Right forelimb (tissue), 1 donor: ENCODE measurements at regions not wholly inside any gene's neighbourhood (a gene's known extent, or its start where the extent isn't known, plus 50 kb on each side); places are given as distances from the start of the nearest gene placed in this dataset.

Experiments
- DNase-seq: peaks from one replicate; pipeline ENCODE4 v3.0.0-alpha.2; 2018

- no peak for DNase-seq
Observed at GRCh38 chr12:90064852-90065801, 356.5 kb upstream of the ATP2B1 start.

- DNase-seq: no peak
Observed at GRCh38 chr12:90062799-90063198, 354.2 kb upstream of the ATP2B1 start.

DNA sequence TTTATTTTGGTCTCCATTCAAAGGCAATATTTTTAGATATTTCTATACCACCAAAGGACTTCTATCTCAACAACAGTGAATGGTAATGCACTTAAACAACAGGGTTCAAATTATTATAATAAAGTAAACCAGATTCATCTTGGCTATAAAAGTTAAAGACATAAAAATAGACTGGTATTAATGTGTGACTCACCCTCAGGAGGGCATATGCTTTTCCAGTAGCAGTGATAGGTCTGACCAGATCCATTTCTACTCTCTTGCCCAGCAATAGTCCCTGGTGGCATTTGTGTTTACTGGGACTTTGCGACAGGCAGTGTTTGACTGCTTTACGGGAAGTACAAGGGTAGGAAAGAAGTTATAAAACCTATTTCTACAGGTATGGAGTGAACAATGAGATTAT is 353.2 kb upstream of the ATP2B1 start:
- no peak for DNase-seq

- DNase-seq: no peak
Observed at GRCh38 chr12:90060031-90060430, 351.4 kb upstream of the ATP2B1 start.

GRCh38 chr12:90058704-90059103 is 350.1 kb upstream of the ATP2B1 start:
- no peak for DNase-seq

GRCh38 chr12:90055071-90055470 is 346.4 kb upstream of the ATP2B1 start:
- no peak for DNase-seq

GRCh38 chr12:90048918-90049317 is 340.3 kb upstream of the ATP2B1 start:
- DNase-seq: no peak

GRCh38 chr12:90045559-90045958 is 336.9 kb upstream of the ATP2B1 start:
- no peak for DNase-seq

- no peak for DNase-seq
Observed at GRCh38 chr12:90044069-90044468, 335.4 kb upstream of the ATP2B1 start.

GRCh38 chr12:90042920-90043641 is 334.4 kb upstream of the ATP2B1 start:
- DNase-seq: no peak

- DNase-seq: no peak
Observed at GRCh38 chr12:90038289-90038688, 329.7 kb upstream of the ATP2B1 start.

- DNase-seq: no peak
Observed at GRCh38 chr12:90037740-90038139, 329.1 kb upstream of the ATP2B1 start.

DNA sequence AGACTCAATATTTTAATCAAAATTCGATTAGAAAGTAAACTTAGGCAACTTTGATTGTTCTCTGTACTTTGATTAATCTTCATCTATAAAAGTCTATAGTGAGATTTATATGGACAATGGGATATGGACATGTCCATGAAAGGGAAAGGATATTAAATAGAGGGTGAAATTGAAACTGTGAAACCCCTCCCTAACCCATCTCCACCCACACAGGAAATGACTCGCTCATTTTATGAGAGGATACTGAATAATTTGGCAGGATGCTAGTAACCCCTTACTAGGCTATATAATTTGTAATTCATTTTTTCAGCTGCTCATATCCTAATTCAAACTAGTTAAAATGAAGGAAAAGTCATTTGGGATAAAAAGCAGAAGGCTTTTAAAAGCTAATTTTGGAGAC is 328.0 kb upstream of the ATP2B1 start:
- no peak for DNase-seq

DNA sequence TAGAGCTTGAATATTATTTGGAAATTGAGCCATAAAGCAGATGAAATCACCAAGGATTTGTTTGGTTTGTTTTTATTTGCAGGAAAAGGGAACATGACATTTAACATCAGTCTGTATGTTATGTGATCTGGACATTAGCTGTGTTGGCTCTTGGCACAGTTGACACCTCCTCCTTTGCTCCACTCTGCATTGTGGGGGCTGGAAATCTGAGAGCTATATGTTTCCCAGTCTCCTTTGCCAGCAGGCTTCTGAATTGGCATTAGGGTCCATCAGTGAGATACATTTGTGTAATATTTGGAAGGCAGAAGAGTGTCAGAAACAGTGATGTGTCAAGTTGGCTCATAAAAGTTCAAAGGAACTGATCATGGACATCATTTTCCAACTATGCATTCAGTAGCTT is 322.1 kb upstream of the ATP2B1 start:
- no peak for DNase-seq

GRCh38 chr12:90029317-90029716 is 320.7 kb upstream of the ATP2B1 start:
- DNase-seq: no peak

DNA sequence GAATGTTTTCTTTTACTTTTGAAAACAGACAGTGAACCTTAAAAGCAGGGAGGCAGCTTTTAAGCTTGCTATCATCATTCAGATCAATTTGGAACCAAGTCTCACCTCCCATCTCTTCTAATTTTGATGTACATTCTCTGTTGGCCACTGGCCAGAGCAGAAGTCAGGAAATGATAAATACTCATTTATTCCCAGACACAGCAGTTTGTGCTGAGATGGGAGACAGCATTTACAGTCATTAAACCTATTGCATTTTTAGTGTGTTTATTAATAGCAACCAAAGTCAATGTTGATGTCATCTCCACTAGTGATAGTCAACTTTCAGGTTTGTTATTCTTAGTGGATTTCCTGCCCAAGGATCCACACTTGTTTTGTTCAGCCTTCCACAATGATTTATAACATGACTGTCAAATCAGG is 320.0 kb upstream of the ATP2B1 start:
- no peak for DNase-seq

- no peak for DNase-seq
Observed at GRCh38 chr12:90027889-90028634, 319.4 kb upstream of the ATP2B1 start.

DNA sequence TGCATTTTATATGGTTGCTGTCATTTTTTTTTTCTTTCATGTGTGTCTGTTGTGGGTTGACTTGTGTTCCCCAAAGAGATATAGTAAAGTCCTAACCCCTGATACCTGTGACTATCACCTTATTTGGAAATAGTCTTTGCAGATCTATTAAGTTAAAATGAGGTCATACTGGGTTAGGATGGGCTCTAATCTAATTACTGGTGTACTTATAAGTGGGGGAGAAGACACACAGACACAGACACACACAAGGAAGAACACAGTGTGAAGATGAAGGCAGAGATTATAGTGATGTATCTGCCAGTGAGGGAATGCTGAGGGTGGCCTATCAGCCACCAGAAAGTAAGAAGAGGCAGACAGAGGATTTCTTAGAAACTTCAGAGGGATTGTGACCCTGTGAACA is 318.4 kb upstream of the ATP2B1 start:
- DNase-seq: no peak

GRCh38 chr12:90026516-90026915 is 317.9 kb upstream of the ATP2B1 start:
- no peak for DNase-seq

GRCh38 chr12:90024262-90024661 is 315.6 kb upstream of the ATP2B1 start:
- DNase-seq: no peak

- DNase-seq: no peak
Observed at GRCh38 chr12:90023207-90023900, 314.7 kb upstream of the ATP2B1 start.

- no peak for DNase-seq
Observed at GRCh38 chr12:90021795-90022440, 313.3 kb upstream of the ATP2B1 start.
